ENCODE measurements at regions not wholly inside any gene's neighbourhood (a gene's known extent, or its start where the extent isn't known, plus 50 kb on each side); places are given as distances from the start of the nearest gene placed in this dataset.

- Histone ChIP-seq H3K9ac (ENCODE audit: control insufficient read depth, insufficient read depth, low read length) (no peak overlapping the region), H4K20me1 (ENCODE audit: control insufficient read depth, insufficient read depth) (no peaks in the 10 kb centered on the region), H3K36me3 (ENCODE audit: control insufficient read depth in 2 of 2, insufficient read depth in 2 of 2, low read length in 1 of 2) (no peaks in the 10 kb centered on the region), H3K4me3 (no peak overlapping the region), H3K79me2 (ENCODE audit: control insufficient read depth, insufficient read depth, low read length) (no peaks in the 10 kb centered on the region), H2AFZ (ENCODE audit: control insufficient read depth, low read depth, low read length) (no peak overlapping the region), H3K27me3 (replicated peaks in 1 of 2; ENCODE audit: control insufficient read depth in 2 of 2, insufficient read depth in 2 of 2, low read length in 1 of 2) (no peaks in the 10 kb centered on the region), H3K4me2 (ENCODE audit: control insufficient read depth, insufficient read depth) (no peak overlapping the region), H3K9me3 (replicated peaks; ENCODE audit: control insufficient read depth, insufficient read depth, low read length) (no peaks in the 10 kb centered on the region), H3K27ac (ENCODE audit: control insufficient read depth, insufficient read depth) (no peak overlapping the region), H3K4me1 (ENCODE audit: control insufficient read depth, insufficient read depth, low read length) (no peaks in the 10 kb centered on the region)
- RAD21 ChIA-PET (ENCODE audit: unreplicated experiment): no interaction called here
- no TSS peak for BruUV-seq (replicated peaks)
- DNase-seq (ENCODE audit: low read depth, low spot score) (no peak), ATAC-seq (no peak), FAIRE-seq (no peak)
- in situ Hi-C loops (cut with MboI) (no loop called here), intact Hi-C loops (cut with micrococcal nuclease; ENCODE audit: unreplicated experiment) (loop anchor here (5.0 kb wide), 2 partner anchors 318 to 688 kb away; no protein-coding TSS in a partner anchor)
- POLR2A ChIA-PET: no interaction called here
- CTCF ChIA-PET: interaction anchor here (0.6 to 1.4 kb wide), 2 partner anchors 183 to 294 kb away, joined by 3 to 4 read pairs; no protein-coding TSS in a partner anchor
- no peak for TF ChIP-seq GATAD2B (conservative IDR thresholded peaks at IDR 0.05; ENCODE audit: low read depth)
- TF ChIP-seq, protein P1, sequence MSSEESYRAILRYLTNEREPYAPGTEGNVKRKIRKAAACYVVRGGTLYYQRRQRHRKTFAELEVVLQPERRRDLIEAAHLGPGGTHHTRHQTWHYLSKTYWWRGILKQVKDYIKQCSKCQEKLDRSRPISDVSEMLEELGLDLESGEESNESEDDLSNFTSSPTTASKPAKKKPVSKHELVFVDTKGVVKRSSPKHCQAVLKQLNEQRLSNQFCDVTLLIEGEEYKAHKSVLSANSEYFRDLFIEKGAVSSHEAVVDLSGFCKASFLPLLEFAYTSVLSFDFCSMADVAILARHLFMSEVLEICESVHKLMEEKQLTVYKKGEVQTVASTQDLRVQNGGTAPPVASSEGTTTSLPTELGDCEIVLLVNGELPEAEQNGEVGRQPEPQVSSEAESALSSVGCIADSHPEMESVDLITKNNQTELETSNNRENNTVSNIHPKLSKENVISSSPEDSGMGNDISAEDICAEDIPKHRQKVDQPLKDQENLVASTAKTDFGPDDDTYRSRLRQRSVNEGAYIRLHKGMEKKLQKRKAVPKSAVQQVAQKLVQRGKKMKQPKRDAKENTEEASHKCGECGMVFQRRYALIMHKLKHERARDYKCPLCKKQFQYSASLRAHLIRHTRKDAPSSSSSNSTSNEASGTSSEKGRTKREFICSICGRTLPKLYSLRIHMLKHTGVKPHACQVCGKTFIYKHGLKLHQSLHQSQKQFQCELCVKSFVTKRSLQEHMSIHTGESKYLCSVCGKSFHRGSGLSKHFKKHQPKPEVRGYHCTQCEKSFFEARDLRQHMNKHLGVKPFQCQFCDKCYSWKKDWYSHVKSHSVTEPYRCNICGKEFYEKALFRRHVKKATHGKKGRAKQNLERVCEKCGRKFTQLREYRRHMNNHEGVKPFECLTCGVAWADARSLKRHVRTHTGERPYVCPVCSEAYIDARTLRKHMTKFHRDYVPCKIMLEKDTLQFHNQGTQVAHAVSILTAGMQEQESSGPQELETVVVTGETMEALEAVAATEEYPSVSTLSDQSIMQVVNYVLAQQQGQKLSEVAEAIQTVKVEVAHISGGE (CRISPR knock-in tag; IDR thresholded peaks at IDR 0.05): no peak
- TF ChIP-seq ZSCAN29 (IDR thresholded peaks at IDR 0.05): no peak
- no peak for TF ChIP-seq EED (IDR thresholded peaks at IDR 0.05; ENCODE audit: low read depth)
- no peak for TF ChIP-seq CREB1 (IDR thresholded peaks at IDR 0.05; ENCODE audit: low read depth)
- TF ChIP-seq JUNB (IDR thresholded peaks at IDR 0.05): no peak
- TF ChIP-seq, protein P2, sequence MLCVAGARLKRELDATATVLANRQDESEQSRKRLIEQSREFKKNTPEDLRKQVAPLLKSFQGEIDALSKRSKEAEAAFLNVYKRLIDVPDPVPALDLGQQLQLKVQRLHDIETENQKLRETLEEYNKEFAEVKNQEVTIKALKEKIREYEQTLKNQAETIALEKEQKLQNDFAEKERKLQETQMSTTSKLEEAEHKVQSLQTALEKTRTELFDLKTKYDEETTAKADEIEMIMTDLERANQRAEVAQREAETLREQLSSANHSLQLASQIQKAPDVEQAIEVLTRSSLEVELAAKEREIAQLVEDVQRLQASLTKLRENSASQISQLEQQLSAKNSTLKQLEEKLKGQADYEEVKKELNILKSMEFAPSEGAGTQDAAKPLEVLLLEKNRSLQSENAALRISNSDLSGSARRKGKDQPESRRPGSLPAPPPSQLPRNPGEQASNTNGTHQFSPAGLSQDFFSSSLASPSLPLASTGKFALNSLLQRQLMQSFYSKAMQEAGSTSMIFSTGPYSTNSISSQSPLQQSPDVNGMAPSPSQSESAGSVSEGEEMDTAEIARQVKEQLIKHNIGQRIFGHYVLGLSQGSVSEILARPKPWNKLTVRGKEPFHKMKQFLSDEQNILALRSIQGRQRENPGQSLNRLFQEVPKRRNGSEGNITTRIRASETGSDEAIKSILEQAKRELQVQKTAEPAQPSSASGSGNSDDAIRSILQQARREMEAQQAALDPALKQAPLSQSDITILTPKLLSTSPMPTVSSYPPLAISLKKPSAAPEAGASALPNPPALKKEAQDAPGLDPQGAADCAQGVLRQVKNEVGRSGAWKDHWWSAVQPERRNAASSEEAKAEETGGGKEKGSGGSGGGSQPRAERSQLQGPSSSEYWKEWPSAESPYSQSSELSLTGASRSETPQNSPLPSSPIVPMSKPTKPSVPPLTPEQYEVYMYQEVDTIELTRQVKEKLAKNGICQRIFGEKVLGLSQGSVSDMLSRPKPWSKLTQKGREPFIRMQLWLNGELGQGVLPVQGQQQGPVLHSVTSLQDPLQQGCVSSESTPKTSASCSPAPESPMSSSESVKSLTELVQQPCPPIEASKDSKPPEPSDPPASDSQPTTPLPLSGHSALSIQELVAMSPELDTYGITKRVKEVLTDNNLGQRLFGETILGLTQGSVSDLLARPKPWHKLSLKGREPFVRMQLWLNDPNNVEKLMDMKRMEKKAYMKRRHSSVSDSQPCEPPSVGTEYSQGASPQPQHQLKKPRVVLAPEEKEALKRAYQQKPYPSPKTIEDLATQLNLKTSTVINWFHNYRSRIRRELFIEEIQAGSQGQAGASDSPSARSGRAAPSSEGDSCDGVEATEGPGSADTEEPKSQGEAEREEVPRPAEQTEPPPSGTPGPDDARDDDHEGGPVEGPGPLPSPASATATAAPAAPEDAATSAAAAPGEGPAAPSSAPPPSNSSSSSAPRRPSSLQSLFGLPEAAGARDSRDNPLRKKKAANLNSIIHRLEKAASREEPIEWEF (IDR thresholded peaks at IDR 0.05; ENCODE audit: insufficient replicate concordance, low read depth, low read length): no peak
- TF ChIP-seq, protein P3, sequence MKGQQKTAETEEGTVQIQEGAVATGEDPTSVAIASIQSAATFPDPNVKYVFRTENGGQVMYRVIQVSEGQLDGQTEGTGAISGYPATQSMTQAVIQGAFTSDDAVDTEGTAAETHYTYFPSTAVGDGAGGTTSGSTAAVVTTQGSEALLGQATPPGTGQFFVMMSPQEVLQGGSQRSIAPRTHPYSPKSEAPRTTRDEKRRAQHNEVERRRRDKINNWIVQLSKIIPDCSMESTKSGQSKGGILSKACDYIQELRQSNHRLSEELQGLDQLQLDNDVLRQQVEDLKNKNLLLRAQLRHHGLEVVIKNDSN (IDR thresholded peaks at IDR 0.05; ENCODE audit: borderline replicate concordance, extremely low read length, insufficient read depth, low read depth, low read length): no peak
- TF ChIP-seq BRCA1 (IDR thresholded peaks at IDR 0.05; ENCODE audit: low read depth, low read length): no peak
- no peak for TF ChIP-seq CEBPB (IDR thresholded peaks at IDR 0.05; ENCODE audit: borderline replicate concordance in 1 of 2, low read depth in 2 of 2, low read length in 2 of 2)
- no peak for TF ChIP-seq ZNF622 (IDR thresholded peaks at IDR 0.05)
- no peak for TF ChIP-seq POLR2AphosphoS5 (IDR thresholded peaks at IDR 0.05; ENCODE audit: low read length)
- SMC1A ChIA-PET (ENCODE audit: uncharacterized antibody, unreplicated experiment): interaction anchor here (1.5 kb wide), 1 partner anchor 183 kb away, joined by 5 read pairs; no protein-coding TSS in a partner anchor
These were observed 200.1 kb downstream of the AMY1C start for GRCh38 chr1:103949779-103950178.

Measured in GM12878 (cell line).